ENCODE measurements at regions not wholly inside any gene's neighbourhood (a gene's known extent, or its start where the extent isn't known, plus 50 kb on each side); places are given as distances from the start of the nearest gene placed in this dataset.

GRCh38 chr2:238731961-238732360 is 115.9 kb upstream of the TWIST2 start:
- TF ChIP-seq, protein P1, sequence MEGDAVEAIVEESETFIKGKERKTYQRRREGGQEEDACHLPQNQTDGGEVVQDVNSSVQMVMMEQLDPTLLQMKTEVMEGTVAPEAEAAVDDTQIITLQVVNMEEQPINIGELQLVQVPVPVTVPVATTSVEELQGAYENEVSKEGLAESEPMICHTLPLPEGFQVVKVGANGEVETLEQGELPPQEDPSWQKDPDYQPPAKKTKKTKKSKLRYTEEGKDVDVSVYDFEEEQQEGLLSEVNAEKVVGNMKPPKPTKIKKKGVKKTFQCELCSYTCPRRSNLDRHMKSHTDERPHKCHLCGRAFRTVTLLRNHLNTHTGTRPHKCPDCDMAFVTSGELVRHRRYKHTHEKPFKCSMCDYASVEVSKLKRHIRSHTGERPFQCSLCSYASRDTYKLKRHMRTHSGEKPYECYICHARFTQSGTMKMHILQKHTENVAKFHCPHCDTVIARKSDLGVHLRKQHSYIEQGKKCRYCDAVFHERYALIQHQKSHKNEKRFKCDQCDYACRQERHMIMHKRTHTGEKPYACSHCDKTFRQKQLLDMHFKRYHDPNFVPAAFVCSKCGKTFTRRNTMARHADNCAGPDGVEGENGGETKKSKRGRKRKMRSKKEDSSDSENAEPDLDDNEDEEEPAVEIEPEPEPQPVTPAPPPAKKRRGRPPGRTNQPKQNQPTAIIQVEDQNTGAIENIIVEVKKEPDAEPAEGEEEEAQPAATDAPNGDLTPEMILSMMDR (IDR thresholded peaks at IDR 0.05), result no peak
- TF ChIP-seq POLR2A (IDR thresholded peaks at IDR 0.05), result no peak

Data from ovary (tissue), 3 donors.